Body of pancreas (tissue), 4 donors: ENCODE measurements at regions not wholly inside any gene's neighbourhood (a gene's known extent, or its start where the extent isn't known, plus 50 kb on each side); places are given as distances from the start of the nearest gene placed in this dataset.

Source experiments
- CTCF ChIP-seq, 7 experiments: fragments of 450-650 bp in 4 of 7; fragments of 200-600 bp in 3 of 7; sonication (generic) in 3 of 7; IDR thresholded peaks; one replicate each; pipeline ENCODE4 v1.5.1; 2016 to 2019; ENCODE audit warnings: antibody characterized with exemption in 7 of 7
- POLR2A ChIP-seq, 3 donors: fragments of 450-650 bp; IDR thresholded peaks; one replicate each; pipeline ENCODE4 v1.6.1; 2016; ENCODE audit warnings: antibody characterized with exemption in 3 of 3, mild to moderate bottlenecking in 2 of 3

- no peak for TF ChIP-seq CTCF (IDR thresholded peaks at IDR 0.05)
- no peak for TF ChIP-seq POLR2A (IDR thresholded peaks at IDR 0.05)
Measured at GRCh38 chr6:104648347-104648746, 211.4 kb downstream of the HACE1 start.
